ENCODE measurements at regions not wholly inside any gene's neighbourhood (a gene's known extent, or its start where the extent isn't known, plus 50 kb on each side); places are given as distances from the start of the nearest gene placed in this dataset.

GRCh38 chr6:72524011-72524645 lies 97.7 kb upstream of the KCNQ5 start:
- Histone ChIP-seq H3K9me3 (no peaks in the 10 kb centered on the region), H3K27me3 (no peaks in the 10 kb centered on the region), H3K4me3 (no peak overlapping the region), H3K36me3 (no peaks in the 10 kb centered on the region)
- peak; percentile 3 for DNase-seq

GRCh38 chr6:72525821-72526510 lies 95.9 kb upstream of the KCNQ5 start:
- Histone ChIP-seq H3K36me3 (no peaks in the 10 kb centered on the region), H3K27me3 (no peaks in the 10 kb centered on the region), H3K4me3 (no peak overlapping the region), H3K9me3 (no peaks in the 10 kb centered on the region)
- DNase-seq: no peak

- H3K4me3 ChIP-seq: no peak overlapping the region
- no peaks in the 10 kb centered on the region for H3K36me3 ChIP-seq
- H3K9me3 ChIP-seq: no peaks in the 10 kb centered on the region
- H3K27me3 ChIP-seq: no peaks in the 10 kb centered on the region
- no peak for DNase-seq
Measured at GRCh38 chr6:72530152-72530551, 91.7 kb upstream of the KCNQ5 start.

GRCh38 chr6:72530750-72531149 lies 91.1 kb upstream of the KCNQ5 start:
- Histone ChIP-seq H3K36me3 (no peaks in the 10 kb centered on the region), H3K9me3 (no peaks in the 10 kb centered on the region), H3K27me3 (no peaks in the 10 kb centered on the region), H3K4me3 (no peak overlapping the region)
- no peak for DNase-seq

GRCh38 chr6:72533606-72534005 lies 88.3 kb upstream of the KCNQ5 start:
- no peak for DNase-seq

GRCh38 chr6:72534236-72534635 lies 87.6 kb upstream of the KCNQ5 start:
- Histone ChIP-seq H3K4me3 (no peak overlapping the region), H3K27me3 (no peaks in the 10 kb centered on the region), H3K36me3 (no peaks in the 10 kb centered on the region), H3K9me3 (no peaks in the 10 kb centered on the region)
- no peak for DNase-seq

More at GRCh38 chr6:72533606-72534005, 88.3 kb upstream of the KCNQ5 start:
- no peaks in the 10 kb centered on the region for H3K36me3 ChIP-seq
- H3K27me3 ChIP-seq: no peaks in the 10 kb centered on the region
- H3K9me3 ChIP-seq: no peaks in the 10 kb centered on the region
- no peak overlapping the region for H3K4me3 ChIP-seq

- H3K9me3 ChIP-seq: no peaks in the 10 kb centered on the region
- H3K27me3 ChIP-seq: no peaks in the 10 kb centered on the region
- no peak for DNase-seq
- H3K36me3 ChIP-seq: no peaks in the 10 kb centered on the region
- H3K4me3 ChIP-seq: no peak overlapping the region
Measured at GRCh38 chr6:72535124-72535523, 86.7 kb upstream of the KCNQ5 start.

- H3K27me3 ChIP-seq: no peaks in the 10 kb centered on the region
Measured at GRCh38 chr6:72547020-72547419, 74.8 kb upstream of the KCNQ5 start.

GRCh38 chr6:72551470-72551869 lies 70.4 kb upstream of the KCNQ5 start:
- Histone ChIP-seq H3K9me3 (no peaks in the 10 kb centered on the region), H3K27me3 (no peaks in the 10 kb centered on the region), H3K4me3 (no peak overlapping the region), H3K36me3 (no peaks in the 10 kb centered on the region)
- no peak for DNase-seq

More at GRCh38 chr6:72547020-72547419, 74.8 kb upstream of the KCNQ5 start:
- DNase-seq: no peak
- Histone ChIP-seq H3K9me3 (no peaks in the 10 kb centered on the region), H3K36me3 (no peaks in the 10 kb centered on the region), H3K4me3 (no peak overlapping the region)

GRCh38 chr6:72552938-72553337 lies 68.9 kb upstream of the KCNQ5 start:
- Histone ChIP-seq H3K36me3 (no peaks in the 10 kb centered on the region), H3K9me3 (no peaks in the 10 kb centered on the region), H3K4me3 (no peak overlapping the region), H3K27me3 (no peaks in the 10 kb centered on the region)
- peak; percentile 40 for DNase-seq

- peak; percentile 53 for DNase-seq
- H3K36me3 ChIP-seq: no peaks in the 10 kb centered on the region
- H3K9me3 ChIP-seq: no peaks in the 10 kb centered on the region
- H3K27me3 ChIP-seq: no peaks in the 10 kb centered on the region
- no peak overlapping the region for H3K4me3 ChIP-seq
Measured at GRCh38 chr6:72553531-72554511, 68.0 kb upstream of the KCNQ5 start.

- no peaks in the 10 kb centered on the region for H3K9me3 ChIP-seq
- H3K27me3 ChIP-seq: no peaks in the 10 kb centered on the region
- no peaks in the 10 kb centered on the region for H3K36me3 ChIP-seq
- H3K4me3 ChIP-seq: no peak overlapping the region
- peak; percentile 22 for DNase-seq
Measured at GRCh38 chr6:72554761-72555221, 67.1 kb upstream of the KCNQ5 start.

GRCh38 chr6:72559067-72559466 lies 62.8 kb upstream of the KCNQ5 start:
- Histone ChIP-seq H3K4me3 (no peak overlapping the region), H3K9me3 (no peaks in the 10 kb centered on the region), H3K27me3 (no peaks in the 10 kb centered on the region), H3K36me3 (no peaks in the 10 kb centered on the region)
- no peak for DNase-seq

- Histone ChIP-seq H3K4me3 (no peak overlapping the region), H3K9me3 (no peaks in the 10 kb centered on the region), H3K27me3 (no peaks in the 10 kb centered on the region), H3K36me3 (no peaks in the 10 kb centered on the region)
- DNase-seq: no peak
Measured at GRCh38 chr6:72559555-72559954, 62.3 kb upstream of the KCNQ5 start.

- no peaks in the 10 kb centered on the region for H3K9me3 ChIP-seq
- DNase-seq: no peak
- no peaks in the 10 kb centered on the region for H3K27me3 ChIP-seq
- no peak overlapping the region for H3K4me3 ChIP-seq
- H3K36me3 ChIP-seq: no peaks in the 10 kb centered on the region
Measured at GRCh38 chr6:72560721-72561593, 60.9 kb upstream of the KCNQ5 start.

- Histone ChIP-seq H3K27me3 (no peaks in the 10 kb centered on the region), H3K4me3 (no peak overlapping the region), H3K36me3 (no peaks in the 10 kb centered on the region), H3K9me3 (no peaks in the 10 kb centered on the region)
- DNase-seq: no peak
Measured at GRCh38 chr6:72561629-72562028, 60.2 kb upstream of the KCNQ5 start.
